PFSK-1 (cell line): ENCODE measurements at regions not wholly inside any gene's neighbourhood (a gene's known extent, or its start where the extent isn't known, plus 50 kb on each side); places are given as distances from the start of the nearest gene placed in this dataset.

ENCODE experiments used
- POLR2AphosphoS5 ChIP-seq: IDR thresholded peaks from 2 replicates; pipeline ENCODE4 v1.6.1; 2012; ENCODE audit warnings: low read depth, mild to moderate bottlenecking, control low read depth, low read length, moderate library complexity
- REST ChIP-seq, 2 experiments: IDR thresholded peaks; 2 replicates each; pipeline versions ENCODE4 v1.6.1 to v1.8.0; 2011 to 2012; ENCODE audit warnings: low read depth in 2 of 2, low read length in 2 of 2, control low read depth in 1 of 2, inconsistent platforms in 1 of 2, mild to moderate bottlenecking in 1 of 2, moderate library complexity in 1 of 2; ENCODE audit not compliant: insufficient read depth in 1 of 2
- SIN3A ChIP-seq: IDR thresholded peaks from 2 replicates; pipeline ENCODE4 v1.6.1; 2012; ENCODE audit warnings: mild to moderate bottlenecking, low read length, moderate library complexity, borderline replicate concordance; ENCODE audit not compliant: insufficient read depth

DNA sequence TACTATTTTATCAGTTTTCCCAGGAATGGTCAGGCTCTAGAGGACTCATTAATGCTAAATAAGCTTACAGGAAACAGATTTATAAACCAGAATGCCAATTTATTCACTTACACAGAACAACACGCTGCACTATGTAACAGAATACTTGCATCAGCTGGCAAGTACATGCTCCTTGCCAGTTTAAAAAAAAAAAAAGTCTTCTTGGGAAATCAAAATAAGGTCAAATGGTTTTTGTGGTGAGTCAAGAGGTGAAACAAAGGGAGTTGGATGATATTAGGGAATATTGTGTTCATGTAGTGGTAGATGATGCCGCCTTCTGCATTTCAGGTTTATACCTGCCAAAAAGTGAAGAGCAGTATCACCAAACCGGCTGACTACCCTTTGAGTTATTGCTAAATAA is 1322.1 kb upstream of the ZEB2 start:
- TF ChIP-seq SIN3A (no peak), POLR2AphosphoS5 (no peak), REST (IDR thresholded peaks at IDR 0.05; ENCODE audit: insufficient read depth in 1 of 2, low read depth in 2 of 2, low read length in 2 of 2) (no peak)
